ENCODE measurements at regions not wholly inside any gene's neighbourhood (a gene's known extent, or its start where the extent isn't known, plus 50 kb on each side); places are given as distances from the start of the nearest gene placed in this dataset.

- 50 to 54% methylated on average over 4 of the region's 4 CpGs for WGBS, 2 experiments (ENCODE audit: low coverage in 1 of 2, low lambda C conversion rate in 2 of 2, missing lambda C conversion rate in 2 of 2)
Observed at GRCh38 chr7:91416155-91416865, 152.1 kb downstream of the FZD1 start.

DNA sequence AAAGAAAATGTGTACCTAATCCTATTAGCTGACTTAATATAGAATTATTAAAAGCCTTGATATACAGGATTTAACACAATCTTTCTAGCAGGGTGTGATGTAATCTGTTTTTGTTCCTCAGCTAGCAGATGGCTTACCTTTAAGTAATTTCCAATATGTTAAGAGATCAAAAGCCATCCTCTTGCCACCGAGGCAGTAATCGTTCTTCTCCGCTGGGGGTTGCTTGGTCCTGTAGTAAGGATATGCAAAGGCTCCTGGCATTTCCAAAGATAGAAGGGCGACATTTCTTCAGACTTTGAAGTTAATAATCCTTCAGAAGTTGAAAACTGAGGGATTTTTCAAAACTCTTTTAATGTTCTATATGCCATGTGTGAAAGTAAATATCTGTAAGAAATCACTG lies 156.4 kb downstream of the FZD1 start:
- Histone ChIP-seq H2AFZ (no peak overlapping the region), H3K27ac (no peak overlapping the region), H3K9me2 (ENCODE audit: insufficient read depth) (no peaks in the 10 kb centered on the region), H3K4me1 (ENCODE audit: insufficient read depth) (no peaks in the 10 kb centered on the region), H4K20me1 (ENCODE audit: insufficient read depth) (no peaks in the 10 kb centered on the region), H3K27me3 (replicated peaks; ENCODE audit: insufficient read depth) (no peaks in the 10 kb centered on the region; the same call in 1 of the 2 replicates), H3K9me3 (ENCODE audit: low read depth) (no peaks in the 10 kb centered on the region), H3K36me3 (ENCODE audit: low read depth) (no peaks in the 10 kb centered on the region), H3K9ac (no peak overlapping the region), H3F3A (ENCODE audit: insufficient read depth) (no peaks in the 10 kb centered on the region), H3K79me2 (ENCODE audit: insufficient read depth) (no peaks in the 10 kb centered on the region), H3K4me2 (ENCODE audit: unreplicated experiment) (no peak overlapping the region), H3K4me3 (no peak overlapping the region)
- no peak for TF ChIP-seq EZH2 (IDR thresholded peaks at IDR 0.05; ENCODE audit: insufficient read depth, poor library complexity, severe bottlenecking)
- TF ChIP-seq EZH2phosphoT487 (IDR thresholded peaks at IDR 0.05; ENCODE audit: insufficient read depth, low read depth): no peak
- in situ Hi-C loops (cut with MboI): no loop called here
- DNase-seq: no peak
- WGBS, 2 experiments (ENCODE audit: low coverage in 1 of 2, low lambda C conversion rate in 2 of 2, missing lambda C conversion rate in 2 of 2): 63 to 73% methylated on average over 4 of the region's 4 CpGs

More at GRCh38 chr7:91416155-91416865, 152.1 kb downstream of the FZD1 start:
- no peaks in the 10 kb centered on the region for H3K79me2 ChIP-seq (ENCODE audit: insufficient read depth)
- no peaks in the 10 kb centered on the region for H3K36me3 ChIP-seq (ENCODE audit: low read depth)
- no peaks in the 10 kb centered on the region for H3F3A ChIP-seq (ENCODE audit: insufficient read depth)
- no peaks in the 10 kb centered on the region for H3K4me1 ChIP-seq (ENCODE audit: insufficient read depth)
- H3K9ac ChIP-seq: no peak overlapping the region
- TF ChIP-seq EZH2phosphoT487 (IDR thresholded peaks at IDR 0.05; ENCODE audit: insufficient read depth, low read depth) (no peak), EZH2 (IDR thresholded peaks at IDR 0.05; ENCODE audit: insufficient read depth, poor library complexity, severe bottlenecking) (no peak)
- no peak overlapping the region for H3K4me3 ChIP-seq
- in situ Hi-C loops (cut with MboI): no loop called here
- H3K9me2 ChIP-seq (ENCODE audit: insufficient read depth): no peaks in the 10 kb centered on the region
- H3K4me2 ChIP-seq (ENCODE audit: unreplicated experiment): no peak overlapping the region
- H3K27me3 ChIP-seq (replicated peaks; ENCODE audit: insufficient read depth): no peaks in the 10 kb centered on the region
- H3K9me3 ChIP-seq (ENCODE audit: low read depth): no peaks in the 10 kb centered on the region
- H3K27ac ChIP-seq: no peak overlapping the region
- no peak for DNase-seq
- H4K20me1 ChIP-seq (ENCODE audit: insufficient read depth): no peaks in the 10 kb centered on the region
- H2AFZ ChIP-seq: no peak overlapping the region

GRCh38 chr7:91421018-91421417 lies 156.8 kb downstream of the FZD1 start:
- Histone ChIP-seq H3K9ac (no peak overlapping the region), H3K27me3 (replicated peaks; ENCODE audit: insufficient read depth) (no peaks in the 10 kb centered on the region; the same call in 1 of the 2 replicates), H3K9me2 (ENCODE audit: insufficient read depth) (no peaks in the 10 kb centered on the region), H3K9me3 (ENCODE audit: low read depth) (no peaks in the 10 kb centered on the region), H3K4me3 (no peak overlapping the region), H3F3A (ENCODE audit: insufficient read depth) (no peaks in the 10 kb centered on the region), H2AFZ (no peak overlapping the region), H3K36me3 (ENCODE audit: low read depth) (no peaks in the 10 kb centered on the region), H3K27ac (no peak overlapping the region), H3K4me2 (ENCODE audit: unreplicated experiment) (no peak overlapping the region), H3K79me2 (ENCODE audit: insufficient read depth) (no peaks in the 10 kb centered on the region), H4K20me1 (ENCODE audit: insufficient read depth) (no peaks in the 10 kb centered on the region), H3K4me1 (ENCODE audit: insufficient read depth) (no peaks in the 10 kb centered on the region)
- WGBS, 2 experiments (ENCODE audit: low coverage in 1 of 2, low lambda C conversion rate in 2 of 2, missing lambda C conversion rate in 2 of 2): 63 to 69% methylated on average over 7 of the region's 7 CpGs
- in situ Hi-C loops (cut with MboI): no loop called here
- no peak for TF ChIP-seq EZH2phosphoT487 (IDR thresholded peaks at IDR 0.05; ENCODE audit: insufficient read depth, low read depth)
- TF ChIP-seq EZH2 (IDR thresholded peaks at IDR 0.05; ENCODE audit: insufficient read depth, poor library complexity, severe bottlenecking): no peak
- no peak for DNase-seq

DNA sequence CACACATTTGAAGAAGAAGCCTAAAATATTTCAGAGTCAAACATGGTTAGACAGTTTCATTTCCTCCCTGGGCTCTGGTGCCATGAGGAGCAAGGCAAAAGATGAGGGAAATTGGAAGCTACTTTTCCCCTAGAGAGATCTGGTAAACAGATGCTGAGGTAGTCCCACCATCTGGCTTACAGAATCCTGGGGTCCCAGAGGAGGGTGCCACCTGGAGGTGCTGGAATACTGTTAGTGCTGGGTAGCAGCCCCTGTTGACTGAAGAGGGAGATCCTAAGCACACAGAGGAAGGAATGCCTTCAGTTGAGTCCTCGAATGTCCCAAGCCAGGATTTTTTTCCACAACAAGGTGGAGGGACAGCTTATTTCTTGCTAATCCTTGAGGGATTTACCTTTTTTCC lies 160.1 kb downstream of the FZD1 start:
- Histone ChIP-seq H4K20me1 (ENCODE audit: insufficient read depth) (no peaks in the 10 kb centered on the region), H3K27me3 (replicated peaks; ENCODE audit: insufficient read depth) (no peaks in the 10 kb centered on the region; the same call in 1 of the 2 replicates), H3K4me2 (ENCODE audit: unreplicated experiment) (no peak overlapping the region), H2AFZ (no peak overlapping the region), H3K27ac (no peak overlapping the region), H3K79me2 (ENCODE audit: insufficient read depth) (no peaks in the 10 kb centered on the region), H3K9me2 (ENCODE audit: insufficient read depth) (no peaks in the 10 kb centered on the region), H3K4me1 (ENCODE audit: insufficient read depth) (no peaks in the 10 kb centered on the region), H3K9me3 (ENCODE audit: low read depth) (no peaks in the 10 kb centered on the region), H3K4me3 (no peak overlapping the region), H3K36me3 (ENCODE audit: low read depth) (no peaks in the 10 kb centered on the region), H3K9ac (no peak overlapping the region), H3F3A (ENCODE audit: insufficient read depth) (no peaks in the 10 kb centered on the region)
- WGBS, 2 experiments (ENCODE audit: low coverage in 1 of 2, low lambda C conversion rate in 2 of 2, missing lambda C conversion rate in 2 of 2): 67 to 70% methylated on average over 1 of the region's 1 CpG
- no peak for DNase-seq
- TF ChIP-seq EZH2 (IDR thresholded peaks at IDR 0.05; ENCODE audit: insufficient read depth, poor library complexity, severe bottlenecking) (no peak), EZH2phosphoT487 (IDR thresholded peaks at IDR 0.05; ENCODE audit: insufficient read depth, low read depth) (no peak)
- in situ Hi-C loops (cut with MboI): no loop called here

Measured in GM23248 (cell line).